HEK293T (cell line): ENCODE measurements at regions not wholly inside any gene's neighbourhood (a gene's known extent, or its start where the extent isn't known, plus 50 kb on each side); places are given as distances from the start of the nearest gene placed in this dataset.

Experiments
- CTCF ChIA-PET: fragments of 350-600 bp; formaldehyde crosslinking; extraction: SDS; loops from one replicate; lab custom pipeline; 2021; ENCODE audit warnings: antibody characterized with exemption, inconsistent platforms; lab: Yijun Ruan, JAX
- POLR2A ChIA-PET: fragments of 350-600 bp; formaldehyde crosslinking; extraction: SDS; loops from one replicate; lab custom pipeline; 2020; ENCODE audit warnings: antibody characterized with exemption, inconsistent platforms; lab: Yijun Ruan, JAX
- DNase-seq: peaks from one replicate; pipeline ENCODE4 v3.0.0; 2012; ENCODE audit warnings: mixed read lengths; ENCODE audit errors: extremely low spot score
- ARNT ChIP-seq: fragments of 450-650 bp; IDR thresholded peaks from 2 replicates; pipeline ENCODE4 v1.6.1; 2017; ENCODE audit warnings: mild to moderate bottlenecking
- BHLHE40 ChIP-seq: fragments of 450-650 bp; IDR thresholded peaks from 2 replicates; pipeline ENCODE4 v1.6.1; 2016; ENCODE audit warnings: mild to moderate bottlenecking, moderate library complexity, borderline replicate concordance
- CTBP1 ChIP-seq: fragments of 450-650 bp; IDR thresholded peaks from 2 replicates; pipeline ENCODE4 v1.6.1; 2016; ENCODE audit warnings: borderline replicate concordance
- ELF4 ChIP-seq: fragments of 450-650 bp; IDR thresholded peaks from 2 replicates; pipeline ENCODE4 v1.6.1; 2017; ENCODE audit warnings: antibody characterized with exemption
- FOXA1 ChIP-seq: fragments of 450-650 bp; IDR thresholded peaks from 2 replicates; pipeline ENCODE4 v1.6.1; 2016; ENCODE audit warnings: mild to moderate bottlenecking
- FOXK2 ChIP-seq: fragments of 450-650 bp; IDR thresholded peaks from 2 replicates; pipeline ENCODE4 v1.6.1; 2016; ENCODE audit warnings: mild to moderate bottlenecking
- FOXM1 ChIP-seq: fragments of 450-650 bp; IDR thresholded peaks from 2 replicates; pipeline ENCODE4 v1.6.1; 2017; ENCODE audit warnings: mild to moderate bottlenecking, borderline replicate concordance
- HDGF ChIP-seq: fragments of 450-650 bp; IDR thresholded peaks from 2 replicates; pipeline ENCODE4 v1.6.1; 2017; ENCODE audit warnings: antibody characterized with exemption, borderline replicate concordance
- L3MBTL2 ChIP-seq: fragments of 450-650 bp; conservative IDR thresholded peaks from 2 replicates; pipeline ENCODE4 v1.6.1; 2016; ENCODE audit warnings: mild to moderate bottlenecking
- LEF1 ChIP-seq: fragments of 450-650 bp; IDR thresholded peaks from 2 replicates; pipeline ENCODE4 v1.6.1; 2017; ENCODE audit warnings: mild to moderate bottlenecking, borderline replicate concordance
- PKNOX1 ChIP-seq: fragments of 450-650 bp; IDR thresholded peaks from 2 replicates; pipeline ENCODE4 v1.6.1; 2016
- SP1 ChIP-seq: fragments of 450-650 bp; IDR thresholded peaks from 2 replicates; pipeline ENCODE4 v1.6.1; 2017
- SUZ12 ChIP-seq: fragments of 450-650 bp; IDR thresholded peaks from 2 replicates; pipeline ENCODE4 v1.6.1; 2016; ENCODE audit warnings: mild to moderate bottlenecking
- TARDBP ChIP-seq: fragments of 450-650 bp; IDR thresholded peaks from 2 replicates; pipeline ENCODE4 v1.6.1; 2016
- ZNF384 ChIP-seq: fragments of 450-650 bp; IDR thresholded peaks from 2 replicates; pipeline ENCODE4 v1.6.1; 2016

- ChIA-PET POLR2A (no interaction called here), CTCF (no interaction called here)
- DNase-seq = no peak
- TF ChIP-seq ZNF384 (no peak), SUZ12 (no peak), PKNOX1 (no peak), HDGF (no peak), ARNT (no peak), CTBP1 (no peak), TARDBP (no peak), SP1 (no peak), BHLHE40 (no peak), FOXK2 (no peak)
Observed at GRCh38 chrX:100479329-100479728, 69.3 kb upstream of the PCDH19 start.

GRCh38 chrX:100478714-100479306, 68.7 kb upstream of the PCDH19 start:
- no peak for TF ChIP-seq SP1
- TF ChIP-seq ZNF384 = no peak
- TF ChIP-seq SUZ12 = no peak
- TF ChIP-seq PKNOX1 = no peak
- TF ChIP-seq ARNT = no peak
- no peak for TF ChIP-seq FOXM1
- TF ChIP-seq FOXA1 = no peak
- TF ChIP-seq BHLHE40 = no peak
- TF ChIP-seq LEF1 = no peak
- TF ChIP-seq L3MBTL2 = no peak

GRCh38 chrX:100477958-100478357, 67.9 kb upstream of the PCDH19 start:
- TF ChIP-seq L3MBTL2 (no peak), FOXK2 (no peak), BHLHE40 (no peak), ARNT (no peak), CTBP1 (no peak), ZNF384 (no peak), LEF1 (no peak), FOXM1 (no peak), FOXA1 (no peak)
- DNase-seq = no peak
- ChIA-PET CTCF (no interaction called here), POLR2A (no interaction called here)

More at GRCh38 chrX:100478714-100479306, 68.7 kb upstream of the PCDH19 start:
- ChIA-PET POLR2A (no interaction called here), CTCF (no interaction called here)
- no peak for DNase-seq

- CTCF ChIA-PET = no interaction called here
- no peak for TF ChIP-seq CTBP1
- no peak for TF ChIP-seq ELF4
- no peak for DNase-seq
- POLR2A ChIA-PET = no interaction called here
Observed at GRCh38 chrX:100477467-100477866, 67.4 kb upstream of the PCDH19 start.
